Natural killer cell (primary cell): ENCODE measurements at regions not wholly inside any gene's neighbourhood (a gene's known extent, or its start where the extent isn't known, plus 50 kb on each side); places are given as distances from the start of the nearest gene placed in this dataset.

Source experiments
- ATAC-seq, 3 donors: fragments of 150-1000 bp in 2 of 3; fragments of 200-7000 bp in 1 of 3; cut with Tn5 transposase; 1 replicate in 1 of 3; 2 replicates in 2 of 3; pipeline ENCODE4 v1.10.0; 2021; ENCODE audit warnings: mild to moderate bottlenecking in 2 of 3, moderate library complexity in 2 of 3
- DNase-seq, 2 donors: peaks; one replicate each; pipeline versions ENCODE4 v3.0.0 to v3.0.0-alpha.2; 2013 to 2021; ENCODE audit warnings: mixed read lengths in 1 of 2
- H3K27ac ChIP-seq: one replicate; pipeline ENCODE4 v1.5.1; 2013; ENCODE audit warnings: mild to moderate bottlenecking, low read length
- H3K27me3 ChIP-seq: one replicate; pipeline ENCODE4 v1.6.1; 2013; ENCODE audit warnings: low read length; ENCODE audit not compliant: control insufficient read depth, insufficient read depth
- H3K36me3 ChIP-seq: one replicate; pipeline ENCODE4 v1.6.1; 2013; ENCODE audit warnings: low read length; ENCODE audit not compliant: control insufficient read depth, insufficient read depth
- H3K4me1 ChIP-seq: one replicate; pipeline ENCODE4 v1.6.1; 2013; ENCODE audit warnings: low read length; ENCODE audit not compliant: control insufficient read depth, insufficient read depth
- H3K4me3 ChIP-seq: one replicate; pipeline ENCODE4 v1.5.1; 2013; ENCODE audit warnings: low read length
- H3K9me3 ChIP-seq: one replicate; pipeline ENCODE4 v1.6.1; 2013; ENCODE audit warnings: low read length; ENCODE audit not compliant: control insufficient read depth, insufficient read depth
- H3K27ac Mint-ChIP-seq, 2 donors: one replicate each; pipeline ENCODE4 v1.8.0; 2022; ENCODE audit warnings: mild to moderate bottlenecking in 2 of 2, mixed read lengths in 2 of 2, moderate library complexity in 1 of 2
- H3K27me3 Mint-ChIP-seq, 2 donors: one replicate each; pipeline ENCODE4 v1.8.0; 2022; ENCODE audit warnings: low read depth in 2 of 2, mixed read lengths in 2 of 2
- H3K36me3 Mint-ChIP-seq: one replicate; pipeline ENCODE4 v1.8.0; 2022; ENCODE audit warnings: mixed read lengths
- H3K4me1 Mint-ChIP-seq, 2 donors: one replicate each; pipeline ENCODE4 v1.8.0; 2022; ENCODE audit warnings: mixed read lengths in 2 of 2
- H3K4me3 Mint-ChIP-seq: one replicate; pipeline ENCODE4 v1.8.0; 2022; ENCODE audit warnings: mild to moderate bottlenecking, moderate library complexity, mixed read lengths
- H3K9me3 Mint-ChIP-seq, 2 donors: one replicate each; pipeline ENCODE4 v1.8.0; 2022; ENCODE audit warnings: mixed read lengths in 2 of 2
- CTCF ChIP-seq: fragments of 200-600 bp; IDR thresholded peaks from one replicate; pipeline ENCODE4 v1.8.0; 2022; ENCODE audit warnings: antibody characterized with exemption
- WGBS: methylation state at CpG from one replicate; pipeline ENCODE4 v1.1.7; 2013; ENCODE audit warnings: missing lambda C conversion rate; ENCODE audit not compliant: insufficient coverage; 5-methylcytosine and 5-hydroxymethylcytosine counted together
- intact Hi-C: fragments of 100-400 bp; cut with micrococcal nuclease; formaldehyde crosslinking; loops from one replicate; pipeline ENCODE4 v1.14.2; 2022

GRCh38 chr12:91723191-91723590, 422.5 kb downstream of the BTG1 start:
- DNase-seq (no peak), ATAC-seq (no peak)
- Histone ChIP-seq H3K4me3 (no peak overlapping the region), H3K27me3 (no peaks in the 10 kb centered on the region), H3K27ac (no peak overlapping the region), H3K9me3 (no peaks in the 10 kb centered on the region), H3K4me1 (no peaks in the 10 kb centered on the region), H3K36me3 (no peaks in the 10 kb centered on the region)
- intact Hi-C loops: no loop called here
- Mint-ChIP-seq H3K9me3 (no peaks in the 10 kb centered on the region), H3K36me3 (no peaks in the 10 kb centered on the region), H3K4me3 (no peak overlapping the region), H3K27ac (no peak overlapping the region), H3K27me3 (peaks cover 9 to 44% of the 10 kb centered on the region in 2 donors), H3K4me1 (peaks cover 4 to 5% of the 10 kb centered on the region in 2 donors)
- no peak for TF ChIP-seq CTCF

GRCh38 chr12:91722072-91722471, 423.6 kb downstream of the BTG1 start:
- H3K4me3 ChIP-seq: no peak overlapping the region
- peaks cover 4 to 5% of the 10 kb centered on the region in 2 donors for H3K4me1 Mint-ChIP-seq

DNA sequence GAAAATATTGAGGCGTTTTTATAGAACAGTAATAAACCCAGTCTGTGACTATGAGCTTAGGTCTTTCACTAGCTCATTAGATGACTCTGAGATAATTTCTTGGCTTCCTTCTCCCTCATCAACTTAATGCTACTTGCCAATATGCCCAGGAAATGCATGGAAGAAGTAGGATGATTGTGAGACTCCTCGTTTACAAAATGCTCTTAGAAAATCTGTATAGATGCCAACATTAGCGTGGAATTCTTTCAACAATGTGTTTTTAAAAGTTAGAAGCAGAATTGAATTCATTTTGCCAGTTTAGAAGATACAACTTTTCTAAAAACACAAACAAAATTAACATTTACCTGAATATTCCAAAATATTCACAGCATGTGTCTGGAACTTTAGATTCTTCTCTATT, 424.6 kb downstream of the BTG1 start:
- Mint-ChIP-seq H3K9me3 (no peaks in the 10 kb centered on the region), H3K4me1 (peaks cover 4 to 5% of the 10 kb centered on the region in 2 donors), H3K27ac (no peak overlapping the region), H3K36me3 (no peaks in the 10 kb centered on the region), H3K4me3 (no peak overlapping the region), H3K27me3 (peaks cover 9 to 30% of the 10 kb centered on the region in 2 donors)
- H3K9me3 ChIP-seq: no peaks in the 10 kb centered on the region
- H3K27me3 ChIP-seq: no peaks in the 10 kb centered on the region
- no peak overlapping the region for H3K4me3 ChIP-seq
- no peaks in the 10 kb centered on the region for H3K4me1 ChIP-seq
- WGBS: no CpG with 5 or more reads among the region's 3 CpGs
- TF ChIP-seq CTCF: no peak
- no peaks in the 10 kb centered on the region for H3K36me3 ChIP-seq
- intact Hi-C loops: no loop called here
- DNase-seq (no peak), ATAC-seq (no peak)
- no peak overlapping the region for H3K27ac ChIP-seq

More at GRCh38 chr12:91722072-91722471, 423.6 kb downstream of the BTG1 start:
- Histone ChIP-seq H3K9me3 (no peaks in the 10 kb centered on the region), H3K36me3 (no peaks in the 10 kb centered on the region), H3K27me3 (no peaks in the 10 kb centered on the region), H3K27ac (no peak overlapping the region), H3K4me1 (no peaks in the 10 kb centered on the region)
- no peak for ATAC-seq
- Mint-ChIP-seq H3K36me3 (no peaks in the 10 kb centered on the region), H3K27ac (no peak overlapping the region), H3K9me3 (no peaks in the 10 kb centered on the region), H3K27me3 (peaks cover 9 to 40% of the 10 kb centered on the region in 2 donors), H3K4me3 (no peak overlapping the region)
- TF ChIP-seq CTCF: no peak
- DNase-seq: no peak
- intact Hi-C loops: no loop called here

- no peaks in the 10 kb centered on the region for H3K4me1 ChIP-seq
- DNase-seq: no peak
- intact Hi-C loops: no loop called here
- H3K27ac Mint-ChIP-seq: no peak overlapping the region
- H3K4me1 Mint-ChIP-seq: peaks cover 4 to 5% of the 10 kb centered on the region in 2 donors
- H3K4me3 ChIP-seq: no peak overlapping the region
- H3K9me3 ChIP-seq: no peaks in the 10 kb centered on the region
- H3K36me3 ChIP-seq: no peaks in the 10 kb centered on the region
- H3K27me3 ChIP-seq: no peaks in the 10 kb centered on the region
- no peak overlapping the region for H3K4me3 Mint-ChIP-seq
- TF ChIP-seq CTCF: no peak
- ATAC-seq: no peak
- H3K36me3 Mint-ChIP-seq: no peaks in the 10 kb centered on the region
- H3K9me3 Mint-ChIP-seq: no peaks in the 10 kb centered on the region
- no CpG with 5 or more reads among the region's 2 CpGs for WGBS
- H3K27ac ChIP-seq: no peak overlapping the region
- H3K27me3 Mint-ChIP-seq: peaks cover 2 to 12% of the 10 kb centered on the region in 2 donors
Measured at GRCh38 chr12:91718326-91718725, 427.3 kb downstream of the BTG1 start.
